Fibroblast of the aortic adventitia (primary cell): ENCODE measurements at regions not wholly inside any gene's neighbourhood (a gene's known extent, or its start where the extent isn't known, plus 50 kb on each side); places are given as distances from the start of the nearest gene placed in this dataset.

Experiments
- DNase-seq: peaks from one replicate; pipeline ENCODE4 v3.0.0-alpha.2; 2010; ENCODE audit warnings: low read depth
- H3K4me3 ChIP-seq: 2 replicates; pipeline ENCODE4 v1.5.1; 2011; ENCODE audit warnings: low read depth, mild to moderate bottlenecking, control low read depth, low read length, moderate library complexity
- CTCF ChIP-seq: IDR thresholded peaks from 2 replicates; pipeline ENCODE4 v1.5.1; 2011; ENCODE audit warnings: mild to moderate bottlenecking, low read length, control low read depth, inconsistent platforms; ENCODE audit not compliant: insufficient read depth

GRCh38 chr15:39165020-39165706 lies 415.7 kb upstream of the THBS1 start:
- H3K4me3 ChIP-seq: no peak overlapping the region
- peak; percentile 34 for DNase-seq
- no peak for TF ChIP-seq CTCF

- peak; percentile 82 for DNase-seq
- no peak overlapping the region for H3K4me3 ChIP-seq
- no peak for TF ChIP-seq CTCF
These were observed 413.5 kb upstream of the THBS1 start for GRCh38 chr15:39167164-39168058.

- DNase-seq: peak; percentile 98
These were observed 408.9 kb upstream of the THBS1 start for GRCh38 chr15:39171944-39172368.

GRCh38 chr15:39172380-39173281 lies 408.2 kb upstream of the THBS1 start:
- no peak for TF ChIP-seq CTCF
- H3K4me3 ChIP-seq: no peak overlapping the region
- no peak for DNase-seq

More at GRCh38 chr15:39171944-39172368, 408.9 kb upstream of the THBS1 start:
- TF ChIP-seq CTCF: peak; percentile 47
- no peak overlapping the region for H3K4me3 ChIP-seq

- TF ChIP-seq CTCF: no peak
- DNase-seq: no peak
- H3K4me3 ChIP-seq: no peak overlapping the region
These were observed 407.5 kb upstream of the THBS1 start for GRCh38 chr15:39173426-39173825.

GRCh38 chr15:39174332-39174731 lies 406.5 kb upstream of the THBS1 start:
- no peak for DNase-seq
- TF ChIP-seq CTCF: no peak
- H3K4me3 ChIP-seq: no peak overlapping the region
